GM12878 (cell line): ENCODE measurements at regions not wholly inside any gene's neighbourhood (a gene's known extent, or its start where the extent isn't known, plus 50 kb on each side); places are given as distances from the start of the nearest gene placed in this dataset.

ENCODE experiments used
- ATAC-seq: fragments of 200-7000 bp; cut with Tn5 transposase; 3 replicates; pipeline ENCODE4 v1.9.1; 2020; ENCODE audit warnings: mild to moderate bottlenecking, moderate library complexity
- BruUV-seq: library from RNA; stranded (reverse); fragments of 400-500 nt; replicated peaks from 2 replicates; lab custom pipeline; 2021; lab: Mats Ljungman, UMichigan
- CTCF ChIA-PET: fragments of 300-600 bp; sonication (Branson Sonifier 250); formaldehyde crosslinking; extraction: SDS; loops from one replicate; lab custom pipeline; 2021; ENCODE audit warnings: inconsistent platforms; lab: Yijun Ruan, JAX
- POLR2A ChIA-PET: fragments of 350-600 bp; formaldehyde crosslinking; extraction: SDS; loops from one replicate; lab custom pipeline; 2021; ENCODE audit warnings: inconsistent platforms; lab: Charles Lee
- RAD21 ChIA-PET: fragments of 300-600 bp; sonication (Branson Sonifier 250); formaldehyde crosslinking; loops from one replicate; lab custom pipeline; 2023; ENCODE audit warnings: antibody characterized with exemption; ENCODE audit not compliant: unreplicated experiment; lab: Charles Lee
- SMC1A ChIA-PET: fragments of 300-600 bp; sonication (Branson Sonifier 250); formaldehyde crosslinking; loops from one replicate; lab custom pipeline; 2023; ENCODE audit not compliant: unreplicated experiment, uncharacterized antibody; lab: Charles Lee
- DNase-seq: peaks from one replicate; pipeline ENCODE4 v3.0.0-alpha.2; 2011; ENCODE audit warnings: low read depth, low spot score
- FAIRE-seq: peaks from 3 replicates; lab custom pipeline; 2011; peaks lifted over from hg19 to GRCh38; lab: Jason Lieb, UNC
- H2AFZ ChIP-seq: 2 replicates; pipeline ENCODE4 v1.6.0; 2011; ENCODE audit warnings: low read depth, low read length, control low read depth; ENCODE audit not compliant: control insufficient read depth
- H3K27ac ChIP-seq: 2 replicates; pipeline ENCODE4 v1.5.1; 2011; ENCODE audit warnings: control low read depth; ENCODE audit not compliant: control insufficient read depth, insufficient read depth
- H3K27me3 ChIP-seq, 2 experiments: replicated peaks in 1 of 2; 2 replicates each; pipeline versions ENCODE4 v1.6.0 to v1.6.1; 2011; ENCODE audit warnings: low read length in 1 of 2; ENCODE audit not compliant: control insufficient read depth in 2 of 2, insufficient read depth in 2 of 2
- H3K36me3 ChIP-seq, 2 experiments: 2 replicates each; pipeline ENCODE4 v1.5.1; 2011; ENCODE audit warnings: low read length in 1 of 2; ENCODE audit not compliant: control insufficient read depth in 2 of 2, insufficient read depth in 2 of 2
- H3K4me1 ChIP-seq: 2 replicates; pipeline ENCODE4 v1.6.1; 2011; ENCODE audit warnings: mild to moderate bottlenecking, low read length, moderate library complexity, mixed read lengths; ENCODE audit not compliant: control insufficient read depth, insufficient read depth
- H3K4me2 ChIP-seq: 2 replicates; pipeline ENCODE4 v1.6.0; 2011; ENCODE audit warnings: control low read depth; ENCODE audit not compliant: control insufficient read depth, insufficient read depth
- H3K4me3 ChIP-seq: fragments of 200-600 bp; sonication (generic); 2 replicates; pipeline ENCODE4 v1.5.1; 2016
- H3K79me2 ChIP-seq: 2 replicates; pipeline ENCODE4 v1.6.0; 2011; ENCODE audit warnings: low read length; ENCODE audit not compliant: control insufficient read depth, insufficient read depth
- H3K9ac ChIP-seq: 2 replicates; pipeline ENCODE4 v1.8.0; 2011; ENCODE audit warnings: low read length, control low read depth, mixed read lengths; ENCODE audit not compliant: control insufficient read depth, insufficient read depth
- H3K9me3 ChIP-seq: replicated peaks from 3 replicates; pipeline ENCODE4 v1.5.1; 2011; ENCODE audit warnings: mild to moderate bottlenecking, low read length; ENCODE audit not compliant: control insufficient read depth, insufficient read depth
- H4K20me1 ChIP-seq: 2 replicates; pipeline ENCODE4 v1.6.0; 2011; ENCODE audit not compliant: control insufficient read depth, insufficient read depth
- CREB1 ChIP-seq: IDR thresholded peaks from 2 replicates; pipeline ENCODE4 v1.6.1; 2012; ENCODE audit warnings: low read depth, mild to moderate bottlenecking, inconsistent platforms
- HDGF ChIP-seq: fragments of 450-650 bp; IDR thresholded peaks from 2 replicates; pipeline ENCODE4 v1.6.1; 2016; ENCODE audit warnings: antibody characterized with exemption
- IKZF2 ChIP-seq, 2 experiments: fragments of 450-650 bp; IDR thresholded peaks; 2 replicates each; pipeline ENCODE4 v1.6.1; 2017; ENCODE audit warnings: mild to moderate bottlenecking in 2 of 2, moderate library complexity in 2 of 2
- KLF5 ChIP-seq: fragments of 450-650 bp; IDR thresholded peaks from 2 replicates; pipeline ENCODE4 v1.6.1; 2014; ENCODE audit warnings: mild to moderate bottlenecking; ENCODE audit not compliant: partially characterized antibody
- NRF1 ChIP-seq: conservative IDR thresholded peaks from 2 replicates; pipeline ENCODE4 v1.6.1; 2011; ENCODE audit warnings: mild to moderate bottlenecking, low read depth, low read length, improper control_type of control experiment
- PAX8 ChIP-seq: fragments of 450-650 bp; IDR thresholded peaks from 2 replicates; pipeline ENCODE4 v1.6.1; 2017; ENCODE audit warnings: mild to moderate bottlenecking, moderate library complexity
- POU2F2 ChIP-seq: IDR thresholded peaks from 3 replicates; pipeline ENCODE4 v1.6.1; 2011; ENCODE audit warnings: low read depth, mild to moderate bottlenecking, low read length, borderline replicate concordance
- RELA ChIP-seq: fragments of 450-650 bp; IDR thresholded peaks from 2 replicates; pipeline ENCODE4 v1.8.0; 2014; ENCODE audit warnings: borderline replicate concordance; ENCODE audit not compliant: partially characterized antibody
- TCF7 ChIP-seq: IDR thresholded peaks from 2 replicates; pipeline ENCODE4 v1.6.1; 2014; ENCODE audit warnings: antibody characterized with exemption, borderline replicate concordance
- WGBS: methylation state at CpG from one replicate; pipeline ENCODE4 v1.1.6; 2016; ENCODE audit warnings: low lambda C conversion rate; ENCODE audit not compliant: insufficient replicate concordance, insufficient coverage; ENCODE audit errors: missing lambda C conversion rate; 5-methylcytosine and 5-hydroxymethylcytosine counted together
- in situ Hi-C: fragments of 300-500 bp; cut with MboI; formaldehyde crosslinking; loops from 9 replicates; pipeline ENCODE4 v1.14.3; 2018; ENCODE audit warnings: mixed read lengths
- intact Hi-C: fragments of 100-400 bp; cut with micrococcal nuclease; formaldehyde crosslinking; loops from one replicate; pipeline ENCODE4 v1.14.2; 2022; ENCODE audit not compliant: unreplicated experiment
- TF ChIP-seq, protein P1 (sequence below): fragments of 450-650 bp; IDR thresholded peaks from 2 replicates; pipeline ENCODE4 v1.6.1; 2017; ENCODE audit warnings: low read depth, mild to moderate bottlenecking, moderate library complexity

GRCh38 chr7:89772276-89772675 is 382.0 kb upstream of the STEAP1 start:
- TF ChIP-seq, protein P1, sequence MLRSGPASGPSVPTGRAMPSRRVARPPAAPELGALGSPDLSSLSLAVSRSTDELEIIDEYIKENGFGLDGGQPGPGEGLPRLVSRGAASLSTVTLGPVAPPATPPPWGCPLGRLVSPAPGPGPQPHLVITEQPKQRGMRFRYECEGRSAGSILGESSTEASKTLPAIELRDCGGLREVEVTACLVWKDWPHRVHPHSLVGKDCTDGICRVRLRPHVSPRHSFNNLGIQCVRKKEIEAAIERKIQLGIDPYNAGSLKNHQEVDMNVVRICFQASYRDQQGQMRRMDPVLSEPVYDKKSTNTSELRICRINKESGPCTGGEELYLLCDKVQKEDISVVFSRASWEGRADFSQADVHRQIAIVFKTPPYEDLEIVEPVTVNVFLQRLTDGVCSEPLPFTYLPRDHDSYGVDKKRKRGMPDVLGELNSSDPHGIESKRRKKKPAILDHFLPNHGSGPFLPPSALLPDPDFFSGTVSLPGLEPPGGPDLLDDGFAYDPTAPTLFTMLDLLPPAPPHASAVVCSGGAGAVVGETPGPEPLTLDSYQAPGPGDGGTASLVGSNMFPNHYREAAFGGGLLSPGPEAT: no peak
- TF ChIP-seq KLF5 (no peak), HDGF (no peak), POU2F2 (no peak), IKZF2 (IDR thresholded peaks at IDR 0.05) (no peak), TCF7 (no peak), PAX8 (no peak), CREB1 (no peak), RELA (no peak), NRF1 (no peak)
- ChIA-PET SMC1A (no interaction called here), POLR2A (no interaction called here), RAD21 (no interaction called here), CTCF (no interaction called here)
- H3K4me1 ChIP-seq: no peaks in the 10 kb centered on the region
- no peak overlapping the region for H3K4me2 ChIP-seq
- H3K9ac ChIP-seq: no peak overlapping the region
- H3K27me3 ChIP-seq: no peaks in the 10 kb centered on the region
- no peak overlapping the region for H3K4me3 ChIP-seq
- WGBS: 0% methylated on average over 1 of the region's 1 CpG
- no peaks in the 10 kb centered on the region for H3K36me3 ChIP-seq
- H3K79me2 ChIP-seq: no peaks in the 10 kb centered on the region
- H3K9me3 ChIP-seq: no peaks in the 10 kb centered on the region
- in situ Hi-C loops: no loop called here
- no peaks in the 10 kb centered on the region for H4K20me1 ChIP-seq
- ATAC-seq: no peak
- no peak for DNase-seq
- no TSS peak for BruUV-seq
- H3K27ac ChIP-seq: no peak overlapping the region
- intact Hi-C loops: no loop called here
- no peak overlapping the region for H2AFZ ChIP-seq
- FAIRE-seq: no peak
